NCI-H1417 treated with DMSO at 0.1 percent for 48 hours (cell line): ENCODE measurements at regions not wholly inside any gene's neighbourhood (a gene's known extent, or its start where the extent isn't known, plus 50 kb on each side); places are given as distances from the start of the nearest gene placed in this dataset.
"Not testable (repeated sequence)": the region's sequence is repeated elsewhere in the genome, so short reads cannot be mapped to it uniquely, and the experiment has no call there.

ENCODE experiments used
- DNase-seq: peaks from one replicate; lab custom pipeline; 2025; lab: John Stamatoyannopoulos, UW

DNA sequence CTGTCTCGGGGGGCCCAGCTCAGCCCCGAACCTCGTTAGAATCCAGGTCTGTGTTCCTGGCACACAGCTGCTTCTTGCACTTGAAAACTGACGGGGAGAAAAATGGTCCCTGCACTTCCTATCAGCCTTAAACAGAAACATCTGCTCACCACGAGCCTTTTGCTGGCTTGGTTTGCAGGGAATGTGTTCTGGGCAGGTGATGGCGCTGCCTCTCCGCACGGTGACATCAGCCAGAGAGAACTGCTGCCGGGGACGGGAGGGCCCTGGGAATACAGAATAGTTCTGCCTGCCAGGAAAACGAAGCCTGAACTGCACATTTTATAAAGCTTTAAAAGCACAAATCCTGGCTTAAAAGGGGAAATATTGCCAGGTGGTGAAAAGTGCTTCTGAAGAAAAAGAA is 622.5 kb downstream of the TYW1 start:
- DNase-seq = no peak

DNA sequence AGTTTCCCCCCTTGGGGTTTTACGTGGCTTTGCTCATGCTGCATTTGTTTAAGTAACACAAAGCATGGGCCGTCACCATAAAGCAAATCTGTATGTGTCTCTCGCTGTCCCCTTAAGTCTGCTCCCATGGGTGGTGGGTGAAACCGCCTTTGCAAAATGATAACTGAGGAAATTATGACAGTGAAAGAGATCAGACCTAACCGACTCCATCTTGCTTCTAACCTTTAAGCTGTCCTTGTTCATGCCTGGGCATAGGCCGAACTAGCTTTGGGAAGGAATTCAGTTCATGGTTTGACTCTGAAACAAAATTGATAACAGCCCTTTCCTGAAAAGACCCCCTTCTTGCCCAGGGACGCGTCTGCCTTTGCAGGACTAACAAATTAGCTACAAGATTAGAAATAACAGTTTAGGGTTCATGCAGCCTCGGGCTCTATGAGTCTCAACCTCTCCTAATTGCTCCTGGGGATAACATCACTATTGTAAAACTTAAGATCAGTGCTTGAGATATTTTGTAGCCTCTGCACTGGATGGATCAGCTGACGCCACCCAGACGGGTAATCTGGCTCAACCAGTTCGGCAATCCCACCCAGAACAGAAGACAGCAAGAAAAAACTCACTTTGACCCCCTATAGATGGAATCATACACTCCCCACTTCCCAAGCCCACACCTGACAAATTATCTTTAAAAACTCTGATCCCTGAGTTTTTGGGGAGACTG is 623.7 kb downstream of the TYW1 start:
- DNase-seq = no peak

DNA sequence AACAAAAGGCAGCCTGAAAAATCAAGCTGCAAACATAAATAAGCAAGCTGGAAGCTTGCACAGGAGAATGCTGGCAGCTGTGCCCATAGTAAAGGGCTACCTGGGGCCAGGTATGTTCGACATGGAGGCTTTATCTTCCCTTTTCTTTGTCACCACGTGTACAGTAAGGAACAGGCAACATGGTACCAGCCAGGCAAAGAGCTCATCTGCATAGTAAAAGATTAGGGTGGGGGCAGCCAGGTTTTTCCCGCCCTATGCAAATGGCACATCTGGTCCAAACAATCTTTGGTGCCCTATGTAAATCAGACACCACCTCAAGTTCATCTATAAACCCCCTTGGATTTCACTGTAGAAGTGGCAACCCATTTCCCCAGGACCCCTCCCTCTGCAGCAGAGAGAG is 625.1 kb downstream of the TYW1 start:
- no peak for DNase-seq

DNA sequence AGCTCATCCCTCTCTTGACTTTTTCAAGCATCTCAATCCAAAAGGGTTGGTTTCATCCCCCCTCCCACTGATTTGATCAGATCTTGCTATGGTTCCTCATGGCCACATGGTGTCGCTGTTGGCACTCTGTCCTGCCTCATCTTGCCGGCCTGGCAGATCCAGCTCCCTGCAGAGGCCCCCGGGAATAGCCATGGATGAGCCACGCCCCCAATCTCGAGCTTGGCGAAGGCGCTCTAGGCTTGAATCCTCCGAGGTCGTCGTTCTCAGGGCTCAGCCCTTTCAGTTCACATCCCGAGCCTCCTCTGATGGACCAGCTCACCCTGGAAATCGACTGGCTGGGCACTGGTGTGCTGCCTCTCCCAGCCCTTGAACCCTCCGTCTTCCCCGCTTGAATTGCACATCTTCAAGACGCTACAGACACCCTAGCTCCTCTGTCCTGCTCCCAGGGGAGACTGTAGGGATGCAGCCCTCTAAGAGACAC is 628.7 kb downstream of the TYW1 start:
- peak; percentile 1 for DNase-seq

DNA sequence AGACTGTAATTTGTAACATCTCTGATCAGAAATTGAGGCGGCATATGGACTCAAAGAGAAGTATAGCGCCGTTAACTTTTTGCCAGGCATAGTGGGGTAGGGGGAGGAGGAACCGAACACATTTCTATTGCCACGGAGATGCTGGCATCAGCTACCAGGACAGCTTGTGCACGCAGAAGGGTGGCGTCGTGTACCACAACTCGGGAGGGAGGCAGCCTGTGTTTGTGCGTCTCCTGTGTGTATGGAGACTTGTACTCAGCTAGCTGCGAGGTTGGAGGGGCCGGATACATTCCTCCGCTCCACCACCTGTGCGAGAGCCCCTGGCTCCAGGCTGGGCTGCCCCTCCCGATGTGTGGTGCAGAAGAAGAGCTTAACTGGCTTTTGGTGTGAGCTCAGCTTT is 634.8 kb downstream of the TYW1 start:
- no peak for DNase-seq

DNA sequence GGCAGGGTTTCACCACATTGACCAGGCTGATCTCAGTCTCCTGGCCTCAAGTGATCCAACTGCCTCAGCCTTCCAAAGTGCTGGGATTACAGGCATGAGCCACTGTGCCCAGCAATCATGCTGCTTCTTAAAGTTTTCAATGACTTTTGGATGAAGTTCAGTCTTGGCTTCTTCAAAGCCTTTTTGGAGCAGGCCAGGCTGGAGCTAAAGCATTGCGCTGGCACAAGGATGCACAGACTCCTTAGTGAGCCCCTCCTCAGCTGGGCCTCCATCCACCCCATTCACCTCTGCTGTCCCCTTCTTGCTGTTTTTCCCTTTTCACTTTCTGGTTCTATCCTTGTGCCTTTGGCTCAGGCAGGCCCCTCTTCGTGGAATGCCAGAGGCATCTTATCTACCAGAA is 638.6 kb downstream of the TYW1 start:
- DNase-seq = no peak

DNA sequence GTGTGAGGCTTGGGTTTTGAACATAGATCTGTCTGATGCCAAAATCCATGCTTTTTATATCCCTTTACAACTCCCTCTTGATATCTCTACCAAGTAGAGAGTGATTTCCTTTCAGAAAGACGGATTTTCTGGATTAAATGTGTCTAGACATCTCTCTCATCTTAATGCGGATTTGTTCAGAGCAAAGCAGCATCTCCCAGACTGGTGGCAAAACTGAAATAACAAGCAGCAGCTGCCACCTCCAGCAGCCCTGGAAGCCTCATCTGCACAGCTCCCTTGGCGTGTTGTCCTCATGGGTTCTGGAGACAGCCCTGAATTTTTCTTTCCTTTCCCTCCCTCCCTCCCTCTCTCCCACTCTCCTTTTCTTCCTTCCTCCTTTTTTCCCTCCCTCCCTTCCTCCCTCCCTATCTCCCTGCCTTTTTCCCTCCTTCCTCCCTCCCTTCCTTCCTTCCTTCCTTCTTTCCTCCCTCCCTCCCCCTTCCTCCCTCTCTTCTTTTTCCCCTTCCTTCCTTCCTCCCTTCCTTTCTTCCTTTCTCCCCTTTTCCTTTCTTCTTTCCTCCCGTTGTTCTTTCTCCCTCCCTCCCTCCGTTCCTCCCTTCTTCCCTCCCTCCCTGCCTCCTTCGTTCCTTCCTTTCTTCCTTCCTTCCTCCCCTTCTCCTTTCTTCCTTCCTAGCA is 639.9 kb downstream of the TYW1 start:
- DNase-seq = no peak

DNA sequence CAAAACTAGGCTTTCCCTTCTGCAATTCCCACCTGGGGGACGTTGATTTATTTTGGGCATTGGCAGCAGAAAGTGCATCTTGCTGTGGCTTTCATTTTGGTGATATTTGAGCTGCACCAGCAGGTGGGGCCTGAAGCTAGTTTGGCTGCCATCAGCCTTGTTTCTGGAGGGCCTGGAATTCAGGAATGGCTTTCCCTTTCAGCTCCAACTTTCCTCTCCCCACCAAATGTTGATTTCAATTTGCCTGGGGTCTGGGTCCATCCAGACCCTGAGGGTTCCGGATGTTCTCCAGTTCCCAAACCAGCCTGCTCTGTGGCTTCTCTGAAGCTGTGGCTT is 640.4 kb downstream of the TYW1 start:
- DNase-seq = no peak

DNA sequence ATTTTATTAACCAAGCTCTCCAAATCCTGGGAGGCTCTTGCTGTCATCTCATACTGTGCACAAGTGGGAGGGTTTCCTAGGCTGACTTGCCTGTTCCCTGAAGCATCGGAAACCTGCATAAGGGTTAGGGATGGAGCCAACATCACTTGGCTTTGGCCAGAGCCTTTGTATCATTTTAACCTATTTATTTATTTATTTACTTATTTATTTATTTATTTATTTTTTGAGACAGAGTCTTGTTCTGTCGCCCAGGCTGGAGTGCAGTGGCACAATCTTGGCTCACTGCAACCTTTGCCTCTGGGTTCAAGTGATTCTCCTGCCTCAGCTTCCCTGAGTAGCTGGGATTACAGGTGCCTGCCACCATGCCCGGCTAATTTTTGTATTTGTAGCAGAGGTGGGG is 645.9 kb downstream of the TYW1 start:
- not testable (repeated sequence) for DNase-seq

DNA sequence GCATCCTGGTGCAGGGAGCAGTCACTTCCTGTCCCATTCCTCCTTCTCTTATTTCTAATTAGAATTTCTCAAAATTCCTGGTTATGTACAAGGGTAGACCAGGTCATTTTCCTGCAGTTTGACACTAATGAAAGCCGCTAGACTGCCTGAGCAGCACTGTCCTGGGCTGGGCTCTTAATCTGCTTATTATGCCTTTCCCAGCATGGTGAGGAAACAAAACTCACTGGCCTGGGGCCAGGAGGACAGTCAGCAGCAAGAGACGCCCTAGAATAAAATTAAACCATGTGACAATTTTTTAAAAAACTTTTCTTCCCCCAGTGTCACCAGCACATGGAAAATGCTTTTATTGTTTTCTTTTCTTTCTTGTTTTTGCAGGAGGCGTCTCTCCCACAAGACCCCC is 647.5 kb downstream of the TYW1 start:
- DNase-seq = no peak

DNA sequence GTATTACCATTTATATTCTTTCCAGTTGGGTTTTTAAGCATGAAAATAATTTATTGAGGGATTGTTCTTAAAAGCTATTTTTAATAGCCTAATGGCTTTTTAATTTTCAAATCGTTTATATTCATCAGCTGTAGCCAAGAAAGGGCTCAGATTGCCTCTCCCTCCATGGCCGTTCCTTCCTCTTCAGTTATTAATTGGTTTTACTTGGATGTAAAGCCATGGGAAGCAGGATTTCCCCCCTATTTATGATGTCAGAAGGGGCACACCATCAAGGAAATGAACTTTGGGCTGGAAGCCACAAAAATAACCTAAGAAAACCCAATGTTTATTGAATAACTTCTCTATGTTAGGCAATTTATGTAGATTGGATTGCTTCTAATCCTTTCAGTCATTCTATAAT is 656.3 kb downstream of the TYW1 start:
- no peak for DNase-seq

DNA sequence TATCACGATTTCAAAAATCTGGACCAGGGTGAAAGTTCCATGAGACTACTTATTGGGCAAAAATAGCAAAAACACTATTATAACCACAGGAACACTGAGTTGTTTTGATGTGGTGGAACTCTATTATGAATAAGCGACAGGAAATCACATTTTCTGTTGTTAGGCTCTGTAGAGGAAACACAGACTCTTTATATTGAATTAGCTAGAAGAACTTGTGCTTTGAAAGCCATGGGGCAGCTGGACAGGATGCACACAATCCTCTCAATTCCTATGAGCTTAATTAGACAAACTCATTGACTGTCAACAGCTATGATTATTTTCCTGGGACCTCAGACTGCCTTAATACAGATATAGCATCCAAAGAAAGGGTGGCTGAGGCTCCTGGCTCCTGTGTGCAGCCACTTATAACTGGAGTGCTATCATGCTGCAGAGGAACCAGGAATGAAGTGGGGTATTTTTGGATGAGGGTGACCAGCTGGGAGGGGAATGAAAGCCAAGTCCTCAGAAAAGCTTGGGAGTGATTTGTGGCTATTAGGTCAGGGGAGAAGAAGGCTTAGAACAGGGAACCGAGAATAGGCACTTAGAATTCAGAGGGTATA is 657.3 kb downstream of the TYW1 start:
- DNase-seq = no peak

DNA sequence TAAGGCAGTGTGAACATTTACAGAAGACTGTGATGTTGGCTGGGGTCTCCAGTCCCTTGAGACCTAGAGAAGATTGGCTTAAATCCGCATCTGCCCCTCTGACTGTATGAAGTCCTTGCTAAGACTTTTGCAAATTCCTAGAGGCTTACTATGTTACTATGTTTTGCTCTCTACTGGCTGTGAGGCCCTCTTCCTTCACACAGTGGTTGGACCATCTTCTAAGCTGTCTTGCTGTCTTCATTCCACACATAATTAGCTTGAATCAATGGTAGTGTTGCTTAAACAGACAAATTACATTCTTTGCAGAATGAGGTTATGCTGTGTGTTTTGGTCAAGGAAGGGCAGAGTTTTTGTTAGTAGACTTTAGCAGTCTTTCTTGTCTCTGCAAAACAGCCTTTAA is 658.0 kb downstream of the TYW1 start:
- DNase-seq = no peak

DNA sequence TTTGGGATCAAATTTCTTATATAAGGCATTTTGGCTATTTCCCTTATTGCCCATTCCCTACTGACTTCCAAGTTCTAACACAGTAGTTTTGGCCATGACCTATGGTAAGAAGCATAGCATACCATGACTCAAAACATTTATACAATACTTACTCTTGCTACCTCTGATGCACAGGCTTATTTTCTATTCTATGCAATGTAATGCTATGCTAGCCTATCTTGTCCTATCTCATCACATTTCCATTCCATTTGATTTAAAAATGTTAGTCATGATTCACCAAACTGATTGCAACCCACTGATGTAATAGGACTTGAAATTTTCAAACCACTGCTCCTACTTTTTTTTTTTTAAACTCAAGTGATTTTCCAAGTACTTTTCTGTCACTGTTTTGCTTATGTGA is 658.5 kb downstream of the TYW1 start:
- DNase-seq = no peak

DNA sequence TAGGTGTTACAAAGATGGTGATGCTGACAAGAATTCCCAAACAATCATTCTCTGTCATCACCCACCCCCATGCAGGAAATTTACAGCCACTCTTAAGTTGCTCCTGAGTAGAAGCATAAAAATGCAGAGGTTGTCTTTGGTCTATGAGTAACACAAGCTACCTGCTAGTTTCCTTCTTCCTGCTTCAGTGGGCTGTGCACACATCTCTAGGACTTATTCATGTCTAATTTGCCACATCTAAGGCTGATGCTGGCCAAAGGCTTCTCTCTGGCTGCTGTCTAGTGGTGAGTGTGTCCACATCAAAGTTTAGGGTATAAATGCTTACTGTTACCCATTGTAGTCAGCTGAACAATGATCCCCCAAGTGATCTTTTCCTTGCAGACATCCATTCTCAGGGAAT is 662.5 kb downstream of the TYW1 start:
- DNase-seq = no peak

DNA sequence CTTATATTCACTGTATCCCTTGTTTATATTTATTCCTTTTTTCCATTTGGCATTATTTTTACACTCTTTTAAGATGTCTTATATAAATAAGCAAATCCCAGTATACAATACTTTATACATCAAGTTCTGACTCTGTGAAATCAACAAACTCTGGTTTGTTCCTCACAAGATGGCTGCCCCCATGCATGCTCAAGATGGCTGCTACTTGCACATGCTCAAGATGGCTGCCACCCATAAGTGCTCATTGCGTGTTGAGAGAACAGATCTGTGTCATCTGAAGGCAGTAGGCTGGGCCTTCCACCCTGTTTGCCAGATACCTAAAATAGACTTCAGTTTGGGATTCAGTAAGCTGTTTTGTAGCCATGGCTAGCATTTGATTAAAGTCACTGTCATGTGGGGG is 666.2 kb downstream of the TYW1 start:
- no peak for DNase-seq

DNA sequence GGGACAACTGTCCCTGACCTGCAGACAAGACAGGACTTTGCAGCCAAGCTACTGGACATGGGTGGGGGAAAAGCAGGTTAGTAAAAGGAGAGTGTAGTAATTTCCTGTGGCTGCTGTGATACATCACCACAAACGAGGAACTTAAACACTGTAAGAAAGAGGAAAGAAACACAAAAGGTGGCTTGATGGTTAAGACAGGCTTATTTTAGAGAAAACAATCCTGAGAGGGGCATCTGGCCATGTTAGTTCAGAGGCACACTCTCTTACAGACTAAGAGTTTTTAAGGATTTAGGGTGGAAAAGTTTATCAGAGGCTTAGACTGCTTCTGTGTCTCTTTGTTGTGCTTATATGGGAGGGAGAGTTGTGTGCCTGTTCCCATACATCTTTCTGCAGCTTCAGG is 667.0 kb downstream of the TYW1 start:
- no peak for DNase-seq

DNA sequence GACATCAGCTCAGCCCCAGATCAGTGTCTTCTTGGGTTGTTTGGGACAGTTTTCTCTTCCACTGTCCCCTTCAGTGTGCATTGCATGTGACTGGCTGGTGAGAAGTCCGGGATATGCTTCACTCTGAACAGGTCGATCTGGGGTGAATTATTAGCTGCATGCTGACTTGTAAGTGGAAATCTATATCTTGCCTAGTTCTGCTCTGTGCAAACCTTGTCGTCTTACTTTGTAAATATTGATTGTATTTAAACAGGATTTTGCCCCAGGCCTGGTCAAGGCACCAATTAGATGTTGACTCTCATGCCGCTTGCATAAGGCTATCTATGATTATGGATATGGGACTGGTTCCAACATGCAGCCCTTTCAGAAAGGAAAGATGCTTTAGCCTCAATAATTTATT is 669.7 kb downstream of the TYW1 start:
- DNase-seq = not testable (repeated sequence)

DNA sequence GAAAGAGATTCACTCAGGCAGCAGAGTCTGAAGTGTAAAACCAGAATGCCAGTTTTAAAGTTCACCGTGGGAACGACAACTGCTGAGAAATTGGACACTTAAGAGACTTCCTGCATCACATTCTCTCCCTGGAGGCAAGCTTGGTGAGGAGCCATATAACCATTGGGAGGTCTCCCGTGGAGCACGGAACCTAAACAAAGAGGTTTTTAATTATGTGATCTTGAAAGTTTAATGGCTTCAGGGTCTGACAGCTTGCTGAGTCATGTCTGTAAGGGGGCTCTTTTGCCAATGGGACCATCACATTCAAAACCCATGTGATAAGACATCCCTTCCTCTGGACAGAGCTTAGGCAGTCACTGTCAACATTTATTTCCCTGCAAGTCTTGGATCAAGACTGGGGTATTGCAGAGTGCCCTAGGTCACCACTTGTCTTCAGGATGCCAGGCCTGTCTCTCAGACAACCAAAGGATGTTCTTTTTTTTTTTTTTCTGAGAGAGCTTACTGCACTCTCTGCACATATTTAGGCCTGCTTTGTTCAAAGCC is 674.4 kb downstream of the TYW1 start:
- no peak for DNase-seq

DNA sequence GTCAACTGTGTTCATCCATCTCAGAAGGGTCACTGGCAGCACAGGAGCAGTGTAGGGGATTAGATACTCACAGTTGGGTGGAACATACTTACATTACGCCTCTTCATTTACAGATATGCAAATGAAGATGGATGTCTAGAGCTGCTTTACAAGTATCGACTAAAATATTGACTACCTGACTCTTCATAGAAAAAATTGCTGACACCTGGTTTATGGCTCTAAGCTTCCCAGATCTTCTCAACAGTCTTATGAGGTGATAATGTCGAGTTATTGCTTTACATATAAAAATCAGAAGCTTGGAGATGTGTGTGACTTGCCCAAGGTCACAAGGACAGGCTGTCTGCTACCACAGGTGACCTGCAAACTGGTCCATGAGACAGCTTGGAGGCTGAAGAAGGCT is 677.2 kb downstream of the TYW1 start:
- DNase-seq = no peak

DNA sequence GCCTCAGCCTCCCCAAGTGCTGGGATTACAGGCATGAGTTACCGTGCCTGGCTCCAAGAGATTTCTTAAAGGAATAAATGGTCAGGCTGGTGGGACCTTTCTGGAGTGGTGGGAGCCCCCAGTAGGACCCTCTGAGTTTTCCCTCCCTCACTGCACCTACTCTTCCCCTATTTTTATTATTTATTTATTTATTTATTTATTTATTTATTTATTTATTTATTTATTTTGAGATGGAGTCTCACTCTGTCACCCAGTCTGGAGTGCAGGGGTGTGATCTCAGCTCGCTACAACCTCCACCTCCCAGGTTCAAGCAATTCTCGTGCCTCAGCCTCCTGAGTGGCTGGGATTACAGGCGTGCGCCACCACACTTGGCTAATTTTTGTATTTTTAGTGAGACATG is 678.2 kb downstream of the TYW1 start:
- DNase-seq = not testable (repeated sequence)

DNA sequence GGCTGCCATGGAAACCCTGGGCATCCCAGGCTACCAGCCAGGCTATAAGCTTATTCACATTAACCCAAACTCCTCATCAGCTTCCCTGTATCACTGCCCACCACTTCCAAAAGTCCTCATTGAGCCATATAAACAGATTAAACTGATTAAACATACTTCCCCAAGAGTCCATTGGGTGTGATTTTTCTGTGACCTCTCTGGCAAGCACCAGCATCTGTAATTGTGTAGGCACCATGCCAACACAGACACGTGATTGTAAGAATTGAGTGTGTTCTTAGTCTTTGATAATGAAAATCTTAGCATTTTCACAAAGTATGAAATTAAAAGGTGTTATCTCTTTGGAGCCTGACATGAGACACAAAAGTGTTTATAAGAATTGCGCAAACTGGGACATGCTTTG is 679.3 kb downstream of the TYW1 start:
- no peak for DNase-seq

DNA sequence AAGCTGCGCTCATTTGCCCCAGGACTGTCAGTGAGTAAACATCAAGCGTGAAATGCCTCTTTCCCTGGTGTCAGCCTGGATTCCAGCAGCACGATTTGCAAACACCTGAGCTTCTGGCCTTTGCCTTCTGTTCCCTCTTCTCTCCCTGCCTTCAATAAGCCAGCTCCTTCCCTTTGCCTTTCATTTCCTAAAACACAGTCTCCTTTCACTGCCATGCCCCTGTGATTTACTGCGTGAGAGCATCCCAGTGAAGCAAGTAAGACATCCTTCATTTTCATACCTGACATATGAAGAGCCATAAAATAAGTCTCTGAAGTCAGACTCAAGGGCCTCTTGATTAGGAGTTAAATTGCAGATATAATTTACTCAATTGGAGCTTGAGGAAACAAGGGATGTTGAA is 681.8 kb downstream of the TYW1 start:
- DNase-seq = no peak
